ENCODE measurements at regions not wholly inside any gene's neighbourhood (a gene's known extent, or its start where the extent isn't known, plus 50 kb on each side); places are given as distances from the start of the nearest gene placed in this dataset.

GRCh38 chr4:110367156-110367555 is 108.8 kb upstream of the ENPEP start:
- TF ChIP-seq CTCF (IDR thresholded peaks at IDR 0.05; ENCODE audit: borderline replicate concordance, extremely low read depth, insufficient read depth): no peak
- intact Hi-C loops (cut with DNase I): no loop called here
- Histone ChIP-seq H3K4me3 (ENCODE audit: low read length in 3 of 3) (peak overlapping the region in 2 of 3 donors; percentile 20 to 54), H3K9ac (ENCODE audit: low read length in 3 of 3) (no peak overlapping the region), H3K4me1 (ENCODE audit: control insufficient read depth in 2 of 3, insufficient read depth in 2 of 3, low read depth in 1 of 3, low read length in 3 of 3) (peaks cover 0 to 13% (median 0%) of the 10 kb centered on the region in 3 donors), H3K36me3 (ENCODE audit: control insufficient read depth in 2 of 3, insufficient read depth in 3 of 3, low read length in 3 of 3) (no peaks in the 10 kb centered on the region), H3K9me3 (ENCODE audit: control insufficient read depth in 2 of 3, insufficient read depth in 1 of 3, low read length in 3 of 3) (no peaks in the 10 kb centered on the region), H3K27me3 (ENCODE audit: control insufficient read depth, insufficient read depth, low read length) (no peaks in the 10 kb centered on the region), H3K27ac (ENCODE audit: low read depth in 2 of 2, low read length in 2 of 2) (no peak overlapping the region)
- DNase-seq (no peak), FAIRE-seq (no peak)

GRCh38 chr4:110365761-110366160 is 110.2 kb upstream of the ENPEP start:
- intact Hi-C loops (cut with DNase I): no loop called here
- H3K4me3 ChIP-seq (ENCODE audit: low read length in 3 of 3): peak overlapping the region; percentile 4 to 54 (median 54)
- no peak overlapping the region for H3K9ac ChIP-seq (ENCODE audit: low read length in 3 of 3)
- no peaks in the 10 kb centered on the region for H3K9me3 ChIP-seq (ENCODE audit: control insufficient read depth in 2 of 3, insufficient read depth in 1 of 3, low read length in 3 of 3)
- peak overlapping the region; percentile 77 to 80 for H3K27ac ChIP-seq (ENCODE audit: low read depth in 2 of 2, low read length in 2 of 2)
- no peaks in the 10 kb centered on the region for H3K36me3 ChIP-seq (ENCODE audit: control insufficient read depth in 2 of 3, insufficient read depth in 3 of 3, low read length in 3 of 3)
- peaks cover 0 to 12% (median 0%) of the 10 kb centered on the region in 3 donors for H3K4me1 ChIP-seq (ENCODE audit: control insufficient read depth in 2 of 3, insufficient read depth in 2 of 3, low read depth in 1 of 3, low read length in 3 of 3)
- DNase-seq (no peak), FAIRE-seq (no peak)
- H3K27me3 ChIP-seq (ENCODE audit: control insufficient read depth, insufficient read depth, low read length): no peaks in the 10 kb centered on the region
- TF ChIP-seq CTCF (IDR thresholded peaks at IDR 0.05; ENCODE audit: borderline replicate concordance, extremely low read depth, insufficient read depth): no peak

- Histone ChIP-seq H3K27ac (ENCODE audit: low read depth in 2 of 2, low read length in 2 of 2) (peak overlapping the region; percentile 77 to 80), H3K4me3 (ENCODE audit: low read length in 3 of 3) (peak overlapping the region in 2 of 3 donors; percentile 18 to 39), H3K9me3 (ENCODE audit: control insufficient read depth in 2 of 3, insufficient read depth in 1 of 3, low read length in 3 of 3) (no peaks in the 10 kb centered on the region), H3K27me3 (ENCODE audit: control insufficient read depth, insufficient read depth, low read length) (no peaks in the 10 kb centered on the region), H3K36me3 (ENCODE audit: control insufficient read depth in 2 of 3, insufficient read depth in 3 of 3, low read length in 3 of 3) (no peaks in the 10 kb centered on the region), H3K4me1 (ENCODE audit: control insufficient read depth in 2 of 3, insufficient read depth in 2 of 3, low read depth in 1 of 3, low read length in 3 of 3) (peaks cover 0 to 10% (median 0%) of the 10 kb centered on the region in 3 donors), H3K9ac (ENCODE audit: low read length in 3 of 3) (no peak overlapping the region)
- intact Hi-C loops (cut with DNase I): no loop called here
- DNase-seq (peak in 3 of 5 donors; percentile 26 to 67 (median 65)), FAIRE-seq (no peak)
- TF ChIP-seq CTCF (IDR thresholded peaks at IDR 0.05; ENCODE audit: borderline replicate concordance, extremely low read depth, insufficient read depth): no peak
Observed at GRCh38 chr4:110364911-110365520, 110.9 kb upstream of the ENPEP start.

Data from kidney (tissue), 13 donors.